Fibroblast of lung (primary cell): ENCODE measurements at regions not wholly inside any gene's neighbourhood (a gene's known extent, or its start where the extent isn't known, plus 50 kb on each side); places are given as distances from the start of the nearest gene placed in this dataset.

Experiments used
- DNase-seq, 2 donors: peaks; one replicate each; pipeline versions ENCODE4 v3.0.0 to v3.0.0-alpha.2; 2010; ENCODE audit warnings: low read depth in 2 of 2
- H2AFZ ChIP-seq: 2 replicates; pipeline ENCODE4 v1.5.1; 2012; ENCODE audit warnings: low read length, control low read depth, inconsistent platforms
- H3K27ac ChIP-seq: 2 replicates; pipeline ENCODE4 v1.5.1; 2011; ENCODE audit warnings: low read length, control low read depth; ENCODE audit not compliant: insufficient read depth
- H3K27me3 ChIP-seq: 2 replicates; pipeline ENCODE4 v1.5.1; 2011; ENCODE audit warnings: mild to moderate bottlenecking, low read length; ENCODE audit not compliant: control insufficient read depth, insufficient read depth
- H3K36me3 ChIP-seq: 2 replicates; pipeline ENCODE4 v1.5.1; 2011; ENCODE audit warnings: low read length; ENCODE audit not compliant: control insufficient read depth, insufficient read depth
- H3K4me1 ChIP-seq: 2 replicates; pipeline ENCODE4 v1.5.1; 2011; ENCODE audit warnings: low read length; ENCODE audit not compliant: control insufficient read depth, insufficient read depth; ENCODE audit errors: extremely low read depth
- H3K4me2 ChIP-seq: 2 replicates; pipeline ENCODE4 v1.5.1; 2011; ENCODE audit warnings: low read length, control low read depth; ENCODE audit not compliant: insufficient read depth; ENCODE audit errors: extremely low read depth
- H3K4me3 ChIP-seq, 4 experiments: fragments of 200-600 bp in 1 of 4; sonication (generic) in 1 of 4; replicated peaks in 1 of 4; 2 replicates each; pipeline ENCODE4 v1.5.1; 2011 to 2016; ENCODE audit warnings: low read length in 4 of 4, low read depth in 3 of 4, mild to moderate bottlenecking in 3 of 4, control low read depth in 2 of 4, inconsistent platforms in 1 of 4, mixed read lengths in 1 of 4; ENCODE audit not compliant: insufficient read depth in 1 of 4; ENCODE audit errors: control extremely low read depth in 1 of 4
- H3K79me2 ChIP-seq: 2 replicates; pipeline ENCODE4 v1.5.1; 2012; ENCODE audit warnings: mild to moderate bottlenecking, low read length, inconsistent platforms; ENCODE audit not compliant: control insufficient read depth, insufficient read depth
- H3K9ac ChIP-seq: 2 replicates; pipeline ENCODE4 v1.5.1; 2011; ENCODE audit warnings: mild to moderate bottlenecking, low read length, control low read depth; ENCODE audit not compliant: insufficient read depth
- H3K9me3 ChIP-seq: 2 replicates; pipeline ENCODE4 v1.5.1; 2012; ENCODE audit warnings: low read depth, low read length; ENCODE audit not compliant: control insufficient read depth, insufficient read depth
- H4K20me1 ChIP-seq: 2 replicates; pipeline ENCODE4 v1.5.1; 2011; ENCODE audit warnings: low read length; ENCODE audit not compliant: control insufficient read depth, insufficient read depth; ENCODE audit errors: extremely low read depth
- EZH2 ChIP-seq: IDR thresholded peaks from 2 replicates; pipeline ENCODE4 v1.5.1; 2012; ENCODE audit warnings: low read length, control low read depth, mild to moderate bottlenecking; ENCODE audit errors: missing control alignments
- TF ChIP-seq, protein P1 (sequence below), 2 donors: IDR thresholded peaks in 1 of 2; conservative IDR thresholded peaks in 1 of 2; 1 replicate in 1 of 2; 2 replicates in 1 of 2; pipeline ENCODE4 v1.5.1; 2011 to 2012; ENCODE audit warnings: low read length in 2 of 2, control low read depth in 1 of 2, inconsistent platforms in 1 of 2, low read depth in 1 of 2, mild to moderate bottlenecking in 1 of 2

DNA sequence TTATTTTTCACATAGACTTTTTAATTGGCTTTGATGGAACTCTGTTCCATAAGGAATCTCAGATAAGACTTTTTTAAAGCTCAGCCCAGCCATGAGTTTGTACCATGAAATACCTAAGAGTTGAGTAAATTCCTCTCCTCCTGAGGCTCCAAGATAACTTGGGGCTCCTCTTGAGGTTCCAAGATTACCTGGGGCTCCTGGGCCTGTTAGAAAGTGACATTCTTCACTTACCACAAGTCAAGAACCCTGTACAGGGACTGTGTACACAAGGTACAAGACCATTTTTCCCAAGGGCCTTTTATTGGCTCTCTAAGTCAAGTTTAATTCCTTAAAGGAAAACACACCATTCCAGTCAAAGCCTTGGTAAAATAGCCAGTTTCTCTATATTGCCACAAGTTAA, 111.3 kb upstream of the PRR20G start:
- Histone ChIP-seq H3K27ac (no peak overlapping the region), H3K4me3 (no peak overlapping the region), H3K9ac (no peak overlapping the region), H2AFZ (no peak overlapping the region), H3K27me3 (no peaks in the 10 kb centered on the region), H3K4me2 (no peak overlapping the region), H3K4me1 (no peaks in the 10 kb centered on the region), H3K9me3 (no peaks in the 10 kb centered on the region), H4K20me1 (no peaks in the 10 kb centered on the region), H3K79me2 (no peaks in the 10 kb centered on the region), H3K36me3 (no peaks in the 10 kb centered on the region)
- DNase-seq = no peak
- no peak for TF ChIP-seq EZH2
- TF ChIP-seq, protein P1, sequence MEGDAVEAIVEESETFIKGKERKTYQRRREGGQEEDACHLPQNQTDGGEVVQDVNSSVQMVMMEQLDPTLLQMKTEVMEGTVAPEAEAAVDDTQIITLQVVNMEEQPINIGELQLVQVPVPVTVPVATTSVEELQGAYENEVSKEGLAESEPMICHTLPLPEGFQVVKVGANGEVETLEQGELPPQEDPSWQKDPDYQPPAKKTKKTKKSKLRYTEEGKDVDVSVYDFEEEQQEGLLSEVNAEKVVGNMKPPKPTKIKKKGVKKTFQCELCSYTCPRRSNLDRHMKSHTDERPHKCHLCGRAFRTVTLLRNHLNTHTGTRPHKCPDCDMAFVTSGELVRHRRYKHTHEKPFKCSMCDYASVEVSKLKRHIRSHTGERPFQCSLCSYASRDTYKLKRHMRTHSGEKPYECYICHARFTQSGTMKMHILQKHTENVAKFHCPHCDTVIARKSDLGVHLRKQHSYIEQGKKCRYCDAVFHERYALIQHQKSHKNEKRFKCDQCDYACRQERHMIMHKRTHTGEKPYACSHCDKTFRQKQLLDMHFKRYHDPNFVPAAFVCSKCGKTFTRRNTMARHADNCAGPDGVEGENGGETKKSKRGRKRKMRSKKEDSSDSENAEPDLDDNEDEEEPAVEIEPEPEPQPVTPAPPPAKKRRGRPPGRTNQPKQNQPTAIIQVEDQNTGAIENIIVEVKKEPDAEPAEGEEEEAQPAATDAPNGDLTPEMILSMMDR (conservative IDR thresholded peaks at IDR 0.05 in 1 of 2, IDR thresholded peaks at IDR 0.05 in 1 of 2; ENCODE audit: low read depth in 1 of 2, low read length in 2 of 2) = no peak

GRCh38 chr3:127396473-127396872, 108.6 kb upstream of the PRR20G start:
- no peak for DNase-seq
- Histone ChIP-seq H3K36me3 (no peaks in the 10 kb centered on the region), H3K27ac (no peak overlapping the region), H3K27me3 (no peaks in the 10 kb centered on the region), H3K9ac (no peak overlapping the region), H3K4me1 (no peaks in the 10 kb centered on the region), H3K4me2 (no peak overlapping the region), H3K79me2 (no peaks in the 10 kb centered on the region), H3K9me3 (no peaks in the 10 kb centered on the region), H4K20me1 (no peaks in the 10 kb centered on the region), H2AFZ (no peak overlapping the region), H3K4me3 (no peak overlapping the region)
- TF ChIP-seq, protein P1 (conservative IDR thresholded peaks at IDR 0.05 in 1 of 2, IDR thresholded peaks at IDR 0.05 in 1 of 2; ENCODE audit: low read depth in 1 of 2, low read length in 2 of 2) = no peak
- TF ChIP-seq EZH2 = no peak

GRCh38 chr3:127395663-127396355, 108.0 kb upstream of the PRR20G start:
- no peaks in the 10 kb centered on the region for H4K20me1 ChIP-seq
- no peak overlapping the region for H3K27ac ChIP-seq
- no peak overlapping the region for H2AFZ ChIP-seq
- no peaks in the 10 kb centered on the region for H3K27me3 ChIP-seq
- no peaks in the 10 kb centered on the region for H3K79me2 ChIP-seq
- DNase-seq = no peak
- no peaks in the 10 kb centered on the region for H3K36me3 ChIP-seq
- no peak overlapping the region for H3K9ac ChIP-seq
- H3K4me3 ChIP-seq = no peak overlapping the region
- no peak overlapping the region for H3K4me2 ChIP-seq
- no peaks in the 10 kb centered on the region for H3K4me1 ChIP-seq
- no peaks in the 10 kb centered on the region for H3K9me3 ChIP-seq
- no peak for TF ChIP-seq EZH2
- TF ChIP-seq, protein P1 (conservative IDR thresholded peaks at IDR 0.05 in 1 of 2, IDR thresholded peaks at IDR 0.05 in 1 of 2; ENCODE audit: low read depth in 1 of 2, low read length in 2 of 2) = no peak
